HG02623 (cell line): ENCODE measurements at regions not wholly inside any gene's neighbourhood (a gene's known extent, or its start where the extent isn't known, plus 50 kb on each side); places are given as distances from the start of the nearest gene placed in this dataset.

ENCODE experiments used
- ATAC-seq: cut with Tn5 transposase; IDR thresholded peaks from one replicate; pipeline ENCODE4 v1.9.1; 2021; ENCODE audit warnings: moderate library complexity; ENCODE audit not compliant: unreplicated experiment

- no peak for ATAC-seq
These were observed 2001.3 kb upstream of the NUDT12 start for GRCh38 chr5:105563842-105564241.

- no peak for ATAC-seq
These were observed 1992.1 kb upstream of the NUDT12 start for GRCh38 chr5:105554568-105555169.

GRCh38 chr5:105544300-105544699 is 1981.7 kb upstream of the NUDT12 start:
- no peak for ATAC-seq

GRCh38 chr5:105536675-105537074 is 1974.1 kb upstream of the NUDT12 start:
- ATAC-seq = no peak

- ATAC-seq = no peak
These were observed 1968.2 kb upstream of the NUDT12 start for GRCh38 chr5:105530716-105531261.

GRCh38 chr5:105529851-105530250 is 1967.3 kb upstream of the NUDT12 start:
- no peak for ATAC-seq

GRCh38 chr5:105508519-105508918 is 1945.9 kb upstream of the NUDT12 start:
- ATAC-seq = no peak

GRCh38 chr5:105506692-105507277 is 1944.2 kb upstream of the NUDT12 start:
- ATAC-seq = no peak

- no peak for ATAC-seq
These were observed 1941.4 kb upstream of the NUDT12 start for GRCh38 chr5:105503950-105504349.

- no peak for ATAC-seq
These were observed 1938.7 kb upstream of the NUDT12 start for GRCh38 chr5:105501315-105501714.

- ATAC-seq = no peak
These were observed 1912.8 kb upstream of the NUDT12 start for GRCh38 chr5:105475401-105475800.

GRCh38 chr5:105462377-105462776 is 1899.8 kb upstream of the NUDT12 start:
- no peak for ATAC-seq

GRCh38 chr5:105460721-105461120 is 1898.1 kb upstream of the NUDT12 start:
- no peak for ATAC-seq

- ATAC-seq = no peak
These were observed 1890.7 kb upstream of the NUDT12 start for GRCh38 chr5:105453216-105453807.

- no peak for ATAC-seq
These were observed 1885.7 kb upstream of the NUDT12 start for GRCh38 chr5:105448271-105448670.

GRCh38 chr5:105430516-105430915 is 1867.9 kb upstream of the NUDT12 start:
- ATAC-seq = no peak

- no peak for ATAC-seq
These were observed 1866.1 kb upstream of the NUDT12 start for GRCh38 chr5:105428451-105429380.

GRCh38 chr5:105414067-105414466 is 1851.5 kb upstream of the NUDT12 start:
- ATAC-seq = no peak

GRCh38 chr5:105413406-105413990 is 1850.9 kb upstream of the NUDT12 start:
- ATAC-seq = no peak

GRCh38 chr5:105409695-105410094 is 1847.1 kb upstream of the NUDT12 start:
- ATAC-seq = no peak

- no peak for ATAC-seq
These were observed 1844.6 kb upstream of the NUDT12 start for GRCh38 chr5:105407200-105407599.
